HG02870 (cell line): ENCODE measurements at regions not wholly inside any gene's neighbourhood (a gene's known extent, or its start where the extent isn't known, plus 50 kb on each side); places are given as distances from the start of the nearest gene placed in this dataset.
"Not testable (repeated sequence)": the region's sequence is repeated elsewhere in the genome, so short reads cannot be mapped to it uniquely, and the experiment has no call there.

Experiments used
- ATAC-seq: cut with Tn5 transposase; IDR thresholded peaks from one replicate; pipeline ENCODE4 v1.9.1; 2021; ENCODE audit warnings: mild to moderate bottlenecking, moderate library complexity; ENCODE audit not compliant: unreplicated experiment

- ATAC-seq: no peak
These were observed 301.0 kb downstream of the TBC1D4 start for GRCh38 chr13:75180805-75181455.

- ATAC-seq: no peak
These were observed 303.5 kb downstream of the TBC1D4 start for GRCh38 chr13:75178436-75178835.

- no peak for ATAC-seq
These were observed 306.4 kb downstream of the TBC1D4 start for GRCh38 chr13:75175575-75175974.

- not testable (repeated sequence) for ATAC-seq
These were observed 306.9 kb downstream of the TBC1D4 start for GRCh38 chr13:75175097-75175496.

- no peak for ATAC-seq
These were observed 307.5 kb downstream of the TBC1D4 start for GRCh38 chr13:75174481-75174880.

- no peak for ATAC-seq
These were observed 308.3 kb downstream of the TBC1D4 start for GRCh38 chr13:75173457-75174356.

- ATAC-seq: no peak
These were observed 311.7 kb downstream of the TBC1D4 start for GRCh38 chr13:75170311-75170710.

- ATAC-seq: no peak
These were observed 316.3 kb downstream of the TBC1D4 start for GRCh38 chr13:75165543-75166230.

GRCh38 chr13:75161804-75162203, 320.2 kb downstream of the TBC1D4 start:
- no peak for ATAC-seq

- no peak for ATAC-seq
These were observed 321.0 kb downstream of the TBC1D4 start for GRCh38 chr13:75160984-75161383.

GRCh38 chr13:75154331-75154730, 327.6 kb downstream of the TBC1D4 start:
- no peak for ATAC-seq

- no peak for ATAC-seq
These were observed 328.1 kb downstream of the TBC1D4 start for GRCh38 chr13:75153834-75154233.

- ATAC-seq: no peak
These were observed 328.6 kb downstream of the TBC1D4 start for GRCh38 chr13:75153386-75153785.

GRCh38 chr13:75151081-75151643, 330.8 kb downstream of the TBC1D4 start:
- no peak for ATAC-seq

GRCh38 chr13:75149776-75150175, 332.2 kb downstream of the TBC1D4 start:
- ATAC-seq: no peak

GRCh38 chr13:75147946-75148345, 334.0 kb downstream of the TBC1D4 start:
- ATAC-seq: no peak

GRCh38 chr13:75146436-75146835, 335.5 kb downstream of the TBC1D4 start:
- no peak for ATAC-seq

- no peak for ATAC-seq
These were observed 336.0 kb downstream of the TBC1D4 start for GRCh38 chr13:75145927-75146326.

GRCh38 chr13:75139291-75139690, 342.7 kb downstream of the TBC1D4 start:
- ATAC-seq: no peak

- no peak for ATAC-seq
These were observed 343.9 kb downstream of the TBC1D4 start for GRCh38 chr13:75137911-75138571.

GRCh38 chr13:75136151-75136550, 345.8 kb downstream of the TBC1D4 start:
- ATAC-seq: no peak
